Skin of body (tissue), 1 donor: ENCODE measurements at regions not wholly inside any gene's neighbourhood (a gene's known extent, or its start where the extent isn't known, plus 50 kb on each side); places are given as distances from the start of the nearest gene placed in this dataset.

ENCODE experiments used
- DNase-seq: peaks from one replicate; lab custom pipeline; 2025; lab: John Stamatoyannopoulos, UW

GRCh38 chr3:79885407-79885806, 117.6 kb upstream of the ROBO1 start:
- DNase-seq = no peak

GRCh38 chr3:79884354-79884753, 116.6 kb upstream of the ROBO1 start:
- DNase-seq = no peak

- no peak for DNase-seq
Observed at GRCh38 chr3:79881431-79881830, 113.6 kb upstream of the ROBO1 start.

GRCh38 chr3:79878708-79879107, 110.9 kb upstream of the ROBO1 start:
- no peak for DNase-seq

GRCh38 chr3:79874646-79875045, 106.8 kb upstream of the ROBO1 start:
- no peak for DNase-seq

- no peak for DNase-seq
Observed at GRCh38 chr3:79872483-79872882, 104.7 kb upstream of the ROBO1 start.

GRCh38 chr3:79871656-79872055, 103.9 kb upstream of the ROBO1 start:
- DNase-seq = no peak

GRCh38 chr3:79870313-79870620, 102.5 kb upstream of the ROBO1 start:
- no peak for DNase-seq

GRCh38 chr3:79869461-79870312, 101.9 kb upstream of the ROBO1 start:
- no peak for DNase-seq

GRCh38 chr3:79866162-79866561, 98.4 kb upstream of the ROBO1 start:
- no peak for DNase-seq

GRCh38 chr3:79864077-79864476, 96.3 kb upstream of the ROBO1 start:
- DNase-seq = no peak

- no peak for DNase-seq
Observed at GRCh38 chr3:79848876-79849275, 81.1 kb upstream of the ROBO1 start.

- no peak for DNase-seq
Observed at GRCh38 chr3:79847928-79848327, 80.1 kb upstream of the ROBO1 start.

GRCh38 chr3:79846148-79846933, 78.5 kb upstream of the ROBO1 start:
- DNase-seq = no peak

GRCh38 chr3:79845546-79845945, 77.7 kb upstream of the ROBO1 start:
- DNase-seq = no peak

- DNase-seq = no peak
Observed at GRCh38 chr3:79844176-79844575, 76.4 kb upstream of the ROBO1 start.

GRCh38 chr3:79843180-79843579, 75.4 kb upstream of the ROBO1 start:
- DNase-seq = no peak

- DNase-seq = no peak
Observed at GRCh38 chr3:79835701-79836100, 67.9 kb upstream of the ROBO1 start.

- no peak for DNase-seq
Observed at GRCh38 chr3:79824166-79824565, 56.4 kb upstream of the ROBO1 start.

- DNase-seq = no peak
Observed at GRCh38 chr3:79822076-79822475, 54.3 kb upstream of the ROBO1 start.

GRCh38 chr3:79820089-79820488, 52.3 kb upstream of the ROBO1 start:
- DNase-seq = no peak

GRCh38 chr3:79818015-79818414, 50.2 kb upstream of the ROBO1 start:
- DNase-seq = no peak
